Esophagus muscularis mucosa (tissue), 4 donors: ENCODE measurements at regions not wholly inside any gene's neighbourhood (a gene's known extent, or its start where the extent isn't known, plus 50 kb on each side); places are given as distances from the start of the nearest gene placed in this dataset.

Experiments
- DNase-seq: peaks from one replicate; pipeline ENCODE4 v3.0.0-alpha.2; 2017; ENCODE audit errors: extremely low spot score
- H3K27ac ChIP-seq, 4 donors: fragments of 200-600 bp; sonication (generic); replicated peaks in 1 of 4; 1 replicate in 3 of 4; 2 replicates in 1 of 4; pipeline ENCODE4 v1.5.1; 2016 to 2019; ENCODE audit warnings: mild to moderate bottlenecking in 1 of 4
- H3K27me3 ChIP-seq, 4 donors: fragments of 200-600 bp; sonication (generic); one replicate each; pipeline versions ENCODE4 v1.5.1 to v1.6.0; 2016 to 2019
- H3K36me3 ChIP-seq, 4 donors: fragments of 200-600 bp; sonication (generic); one replicate each; pipeline ENCODE4 v1.5.1; 2016 to 2019
- H3K4me1 ChIP-seq, 4 donors: fragments of 200-600 bp; sonication (generic); one replicate each; pipeline ENCODE4 v1.5.1; 2016 to 2019
- H3K4me3 ChIP-seq, 4 donors: fragments of 200-600 bp; sonication (generic); 1 replicate in 2 of 4; 2 replicates in 2 of 4; pipeline ENCODE4 v1.5.1; 2016 to 2019; ENCODE audit warnings: mild to moderate bottlenecking in 4 of 4, moderate library complexity in 1 of 4
- H3K9me3 ChIP-seq, 4 donors: fragments of 200-600 bp; sonication (generic); 1 replicate in 3 of 4; 2 replicates in 1 of 4; pipeline ENCODE4 v1.5.1; 2016 to 2019
- CTCF ChIP-seq, 3 experiments: fragments of 200-600 bp in 2 of 3; fragments of 450-650 bp in 1 of 3; sonication (generic) in 2 of 3; IDR thresholded peaks; one replicate each; pipeline ENCODE4 v1.5.1; 2017 to 2019; ENCODE audit warnings: antibody characterized with exemption in 3 of 3, mild to moderate bottlenecking in 2 of 3, moderate library complexity in 1 of 3
- EP300 ChIP-seq: sonication (generic); formaldehyde crosslinking; IDR thresholded peaks from one replicate; pipeline ENCODE4 v1.6.1; 2017; ENCODE audit warnings: antibody characterized with exemption
- POLR2A ChIP-seq: fragments of 450-650 bp; IDR thresholded peaks from one replicate; pipeline ENCODE4 v1.6.1; 2017; ENCODE audit warnings: antibody characterized with exemption, moderate library complexity, mild to moderate bottlenecking, low read depth
- POLR2AphosphoS5 ChIP-seq, 2 donors: sonication (generic); formaldehyde crosslinking; IDR thresholded peaks; one replicate each; pipeline ENCODE4 v1.6.1; 2017; ENCODE audit warnings: antibody characterized with exemption in 2 of 2
- WGBS: methylation state at CpG from one replicate; pipeline ENCODE4 v1.1.5; 2018; 5-methylcytosine and 5-hydroxymethylcytosine counted together
- intact Hi-C: fragments of 100-400 bp; cut with DNase I; formaldehyde crosslinking; loops from one replicate; pipeline ENCODE4 v1.15.1; 2023

DNA sequence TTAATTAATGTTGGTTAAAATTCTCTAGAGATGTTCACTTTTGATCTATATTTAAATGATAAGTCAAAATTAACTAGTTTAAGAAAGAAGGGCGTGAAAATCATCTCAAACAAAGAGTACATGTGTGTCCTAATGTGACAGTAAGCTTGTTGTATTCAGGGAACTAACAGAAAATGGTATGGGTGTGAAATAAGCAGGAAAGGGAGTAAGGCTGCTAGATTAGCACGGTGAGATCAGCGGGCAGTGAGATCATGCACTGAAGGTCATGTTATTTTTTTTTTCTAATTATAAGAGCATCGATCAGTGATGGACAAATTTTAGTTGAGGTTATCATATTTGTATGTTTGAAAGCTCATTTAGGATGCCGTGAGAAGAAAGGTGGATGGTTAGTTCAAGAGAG, 430.8 kb downstream of the DIPK2A start:
- H3K36me3 ChIP-seq = no peaks in the 10 kb centered on the region
- no peaks in the 10 kb centered on the region for H3K4me1 ChIP-seq
- WGBS = 80% methylated on average over 5 of the region's 5 CpGs
- intact Hi-C loops = no loop called here
- no peak for DNase-seq
- no peak overlapping the region for H3K4me3 ChIP-seq
- peaks cover 0 to 19% (median 9%) of the 10 kb centered on the region in 4 donors for H3K9me3 ChIP-seq
- no peak overlapping the region for H3K27ac ChIP-seq
- no peak for TF ChIP-seq CTCF (IDR thresholded peaks at IDR 0.05)
- H3K27me3 ChIP-seq = no peaks in the 10 kb centered on the region

GRCh38 chr3:144403040-144403457, 431.4 kb downstream of the DIPK2A start:
- no peaks in the 10 kb centered on the region for H3K27me3 ChIP-seq
- H3K4me1 ChIP-seq = no peaks in the 10 kb centered on the region
- H3K36me3 ChIP-seq = no peaks in the 10 kb centered on the region
- TF ChIP-seq EP300 (no peak), CTCF (IDR thresholded peaks at IDR 0.05) (no peak), POLR2AphosphoS5 (IDR thresholded peaks at IDR 0.05) (no peak), POLR2A (no peak)
- no peak overlapping the region for H3K27ac ChIP-seq
- no peak for DNase-seq
- H3K9me3 ChIP-seq = peaks cover 0 to 18% (median 9%) of the 10 kb centered on the region in 4 donors
- 37% methylated on average over 3 of the region's 3 CpGs for WGBS
- intact Hi-C loops = no loop called here
- H3K4me3 ChIP-seq = no peak overlapping the region

DNA sequence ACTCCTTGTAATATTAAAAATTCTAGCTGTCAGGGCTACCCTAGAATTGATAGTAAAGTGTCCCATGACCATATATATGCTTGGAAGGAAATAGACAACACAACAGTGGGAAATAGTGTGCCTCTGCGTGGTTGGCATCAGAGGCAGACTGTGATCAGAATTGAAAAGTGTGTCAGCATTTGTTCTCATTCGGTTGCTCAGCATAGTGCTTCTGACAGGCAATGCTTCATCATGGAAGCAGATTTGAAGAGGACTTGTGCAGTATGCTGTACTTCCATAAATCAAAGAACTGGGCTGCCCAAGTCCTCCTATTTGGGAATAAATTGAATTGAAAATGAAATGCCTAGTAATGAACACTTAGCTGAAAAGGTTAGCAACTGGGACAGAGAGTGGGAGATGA, 435.7 kb downstream of the DIPK2A start:
- Histone ChIP-seq H3K4me3 (no peak overlapping the region), H3K9me3 (no peaks in the 10 kb centered on the region), H3K36me3 (no peaks in the 10 kb centered on the region), H3K27ac (no peak overlapping the region), H3K27me3 (no peaks in the 10 kb centered on the region), H3K4me1 (no peaks in the 10 kb centered on the region)
- intact Hi-C loops = no loop called here
- 85% methylated on average over 2 of the region's 2 CpGs for WGBS
- DNase-seq = no peak
- TF ChIP-seq CTCF (IDR thresholded peaks at IDR 0.05) (no peak), POLR2AphosphoS5 (IDR thresholded peaks at IDR 0.05) (no peak), EP300 (no peak), POLR2A (no peak)

DNA sequence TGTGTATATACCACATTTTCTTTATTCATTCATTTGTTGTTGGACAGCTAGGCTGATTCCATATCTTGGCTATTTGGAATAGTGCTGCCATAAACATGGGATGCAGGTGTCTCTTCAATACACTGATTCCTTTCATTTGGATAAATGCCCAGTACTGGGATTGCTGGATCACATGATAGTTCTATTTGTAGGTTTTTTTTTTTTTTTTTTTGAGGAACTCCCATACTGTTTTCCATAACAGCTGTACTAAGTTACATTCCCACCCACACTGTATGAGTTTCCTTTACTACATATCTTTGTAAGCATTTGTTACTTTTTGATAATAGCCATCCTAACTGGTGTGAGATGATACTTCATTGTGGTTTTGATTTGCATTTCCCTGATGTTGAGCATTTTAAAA, 437.7 kb downstream of the DIPK2A start:
- Histone ChIP-seq H3K27ac (no peak overlapping the region), H3K36me3 (no peaks in the 10 kb centered on the region), H3K4me1 (no peaks in the 10 kb centered on the region), H3K9me3 (no peaks in the 10 kb centered on the region), H3K4me3 (no peak overlapping the region), H3K27me3 (no peaks in the 10 kb centered on the region)
- no peak for TF ChIP-seq CTCF (IDR thresholded peaks at IDR 0.05)
- TF ChIP-seq POLR2A = no peak
- no peak for TF ChIP-seq EP300
- no peak for TF ChIP-seq POLR2AphosphoS5 (IDR thresholded peaks at IDR 0.05)
- intact Hi-C loops = no loop called here
- no peak for DNase-seq

DNA sequence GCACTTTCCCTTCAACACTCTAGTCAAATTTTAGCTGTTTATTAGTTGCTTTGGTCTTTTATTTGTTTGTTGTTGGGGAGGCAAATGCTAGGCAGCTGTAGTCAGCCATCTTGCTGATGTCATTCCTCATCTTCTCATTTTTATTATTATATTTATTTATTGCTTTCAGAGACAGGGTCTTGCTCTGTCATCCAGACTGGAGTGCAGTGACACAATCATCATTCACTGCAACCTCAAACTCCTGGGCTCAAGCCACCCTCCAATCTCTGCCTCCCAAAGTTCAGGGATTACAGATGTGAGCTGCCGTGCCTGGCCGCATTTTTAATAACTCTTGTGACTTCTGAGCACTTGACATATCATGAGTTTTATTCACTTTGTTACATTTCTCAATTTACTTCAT, 441.4 kb downstream of the DIPK2A start:
- DNase-seq = no peak
- Histone ChIP-seq H3K4me3 (no peak overlapping the region), H3K9me3 (no peaks in the 10 kb centered on the region), H3K27ac (no peak overlapping the region), H3K36me3 (no peaks in the 10 kb centered on the region), H3K27me3 (no peaks in the 10 kb centered on the region), H3K4me1 (no peaks in the 10 kb centered on the region)
- intact Hi-C loops = no loop called here
- TF ChIP-seq CTCF (IDR thresholded peaks at IDR 0.05) (no peak), EP300 (no peak)
- WGBS = 95% methylated on average over 2 of the region's 2 CpGs
